MCF 10A (cell line): ENCODE measurements at regions not wholly inside any gene's neighbourhood (a gene's known extent, or its start where the extent isn't known, plus 50 kb on each side); places are given as distances from the start of the nearest gene placed in this dataset.

Experiments
- BruUV-seq: library from RNA; stranded (reverse); fragments of 400-500 nt; replicated peaks from 2 replicates; lab custom pipeline; 2021; lab: Mats Ljungman, UMichigan
- CTCF ChIA-PET: fragments of 300-600 bp; sonication (Branson Sonifier 250); formaldehyde crosslinking; extraction: SDS; loops from one replicate; lab custom pipeline; 2021; ENCODE audit warnings: antibody characterized with exemption, inconsistent platforms; lab: Yijun Ruan, JAX
- POLR2A ChIA-PET: fragments of 300-600, 350-650 bp; sonication (Branson Sonifier 250); formaldehyde crosslinking; extraction: SDS; loops from one replicate; lab custom pipeline; 2020; ENCODE audit warnings: antibody characterized with exemption, inconsistent platforms; lab: Yijun Ruan, JAX
- DNase-seq: peaks from one replicate; pipeline ENCODE4 v3.0.0-alpha.2; 2018; ENCODE audit not compliant: unreplicated experiment
- H3K27ac Mint-ChIP-seq: one replicate; pipeline ENCODE4 v1.8.0; 2022; ENCODE audit warnings: mild to moderate bottlenecking, low read depth, mixed read lengths; ENCODE audit not compliant: unreplicated experiment
- H3K27me3 Mint-ChIP-seq: one replicate; pipeline ENCODE4 v1.8.0; 2022; ENCODE audit warnings: mixed read lengths; ENCODE audit not compliant: insufficient read depth, unreplicated experiment
- H3K36me3 Mint-ChIP-seq: one replicate; pipeline ENCODE4 v1.8.0; 2022; ENCODE audit warnings: mild to moderate bottlenecking, moderate library complexity, mixed read lengths; ENCODE audit not compliant: insufficient read depth, unreplicated experiment
- H3K4me1 Mint-ChIP-seq: one replicate; pipeline ENCODE4 v1.8.0; 2022; ENCODE audit warnings: mixed read lengths; ENCODE audit not compliant: insufficient read depth, unreplicated experiment
- H3K4me3 Mint-ChIP-seq: one replicate; pipeline ENCODE4 v1.8.0; 2022; ENCODE audit warnings: mild to moderate bottlenecking, moderate library complexity, mixed read lengths; ENCODE audit not compliant: unreplicated experiment
- H3K9me3 Mint-ChIP-seq: one replicate; pipeline ENCODE4 v1.8.0; 2022; ENCODE audit warnings: mixed read lengths; ENCODE audit not compliant: unreplicated experiment
- intact Hi-C: fragments of 100-400 bp; cut with micrococcal nuclease; formaldehyde crosslinking; loops from 2 replicates; pipeline ENCODE4 v1.14.1; 2022
- TF ChIP-seq, protein P1 (sequence below): fragments of 200-600 bp; IDR thresholded peaks from one replicate; pipeline ENCODE4 v1.8.0; 2022; ENCODE audit warnings: antibody characterized with exemption, mild to moderate bottlenecking; ENCODE audit not compliant: unreplicated experiment

- intact Hi-C loops: no loop called here
- Mint-ChIP-seq H3K36me3 (no peaks in the 10 kb centered on the region), H3K4me3 (no peak overlapping the region), H3K4me1 (peaks cover 33% of the 10 kb centered on the region), H3K27ac (no peak overlapping the region), H3K27me3 (no peaks in the 10 kb centered on the region), H3K9me3 (no peaks in the 10 kb centered on the region)
- POLR2A ChIA-PET: interaction anchor here (0.5 to 1.6 kb wide), 2 partner anchors 11 to 1567 kb away, joined by 3 to 4 read pairs; no protein-coding TSS in a partner anchor
- no TSS peak for BruUV-seq
- DNase-seq: no peak
- TF ChIP-seq, protein P1, sequence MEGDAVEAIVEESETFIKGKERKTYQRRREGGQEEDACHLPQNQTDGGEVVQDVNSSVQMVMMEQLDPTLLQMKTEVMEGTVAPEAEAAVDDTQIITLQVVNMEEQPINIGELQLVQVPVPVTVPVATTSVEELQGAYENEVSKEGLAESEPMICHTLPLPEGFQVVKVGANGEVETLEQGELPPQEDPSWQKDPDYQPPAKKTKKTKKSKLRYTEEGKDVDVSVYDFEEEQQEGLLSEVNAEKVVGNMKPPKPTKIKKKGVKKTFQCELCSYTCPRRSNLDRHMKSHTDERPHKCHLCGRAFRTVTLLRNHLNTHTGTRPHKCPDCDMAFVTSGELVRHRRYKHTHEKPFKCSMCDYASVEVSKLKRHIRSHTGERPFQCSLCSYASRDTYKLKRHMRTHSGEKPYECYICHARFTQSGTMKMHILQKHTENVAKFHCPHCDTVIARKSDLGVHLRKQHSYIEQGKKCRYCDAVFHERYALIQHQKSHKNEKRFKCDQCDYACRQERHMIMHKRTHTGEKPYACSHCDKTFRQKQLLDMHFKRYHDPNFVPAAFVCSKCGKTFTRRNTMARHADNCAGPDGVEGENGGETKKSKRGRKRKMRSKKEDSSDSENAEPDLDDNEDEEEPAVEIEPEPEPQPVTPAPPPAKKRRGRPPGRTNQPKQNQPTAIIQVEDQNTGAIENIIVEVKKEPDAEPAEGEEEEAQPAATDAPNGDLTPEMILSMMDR: no peak
- CTCF ChIA-PET: no interaction called here
Measured at GRCh38 chr4:11546391-11547175, 117.9 kb upstream of the HS3ST1 start.

GRCh38 chr4:11545651-11546050 is 117.0 kb upstream of the HS3ST1 start:
- no peak overlapping the region for H3K4me3 Mint-ChIP-seq
- no peaks in the 10 kb centered on the region for H3K9me3 Mint-ChIP-seq
- intact Hi-C loops: no loop called here
- no peaks in the 10 kb centered on the region for H3K27me3 Mint-ChIP-seq
- no peak overlapping the region for H3K27ac Mint-ChIP-seq
- H3K36me3 Mint-ChIP-seq: no peaks in the 10 kb centered on the region
- POLR2A ChIA-PET: no interaction called here
- CTCF ChIA-PET: no interaction called here
- no TSS peak for BruUV-seq
- H3K4me1 Mint-ChIP-seq: peaks cover 33% of the 10 kb centered on the region
- DNase-seq: no peak
- TF ChIP-seq, protein P1: no peak

DNA sequence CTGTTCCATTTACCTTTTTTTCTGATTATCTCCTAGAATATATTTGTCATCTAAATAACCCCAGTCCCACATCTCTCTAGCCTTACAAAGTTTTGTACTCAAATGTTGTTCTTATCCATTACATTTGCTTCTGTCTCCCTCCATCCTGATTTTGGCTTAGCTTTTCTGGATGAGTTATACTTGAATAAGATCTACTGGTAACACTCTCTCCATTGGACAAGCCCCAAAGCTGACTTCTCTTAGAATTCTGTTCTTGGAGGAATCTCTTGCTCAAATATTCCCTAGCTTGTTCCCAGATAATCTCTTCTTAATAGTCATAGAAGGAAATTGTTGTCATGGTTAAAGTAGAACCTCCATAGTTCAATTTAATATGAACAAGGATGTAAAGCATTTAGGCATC is 115.5 kb upstream of the HS3ST1 start:
- Mint-ChIP-seq H3K27me3 (no peaks in the 10 kb centered on the region), H3K36me3 (no peaks in the 10 kb centered on the region), H3K4me1 (peaks cover 31% of the 10 kb centered on the region), H3K4me3 (no peak overlapping the region), H3K9me3 (no peaks in the 10 kb centered on the region), H3K27ac (peak overlapping the region; percentile 39)
- POLR2A ChIA-PET: interaction anchor here (0.6 kb wide), 1 partner anchor 1018 kb away, joined by 3 read pairs; no protein-coding TSS in a partner anchor
- TF ChIP-seq, protein P1: no peak
- CTCF ChIA-PET: no interaction called here
- BruUV-seq: no TSS peak
- intact Hi-C loops: no loop called here
- DNase-seq: no peak

GRCh38 chr4:11543706-11544105 is 115.0 kb upstream of the HS3ST1 start:
- Mint-ChIP-seq H3K4me1 (peaks cover 26% of the 10 kb centered on the region), H3K4me3 (no peak overlapping the region), H3K9me3 (no peaks in the 10 kb centered on the region), H3K36me3 (no peaks in the 10 kb centered on the region), H3K27ac (peak overlapping the region; percentile 39), H3K27me3 (no peaks in the 10 kb centered on the region)
- BruUV-seq: no TSS peak
- TF ChIP-seq, protein P1: no peak
- CTCF ChIA-PET: no interaction called here
- intact Hi-C loops: no loop called here
- DNase-seq: peak; percentile 28
- POLR2A ChIA-PET: no interaction called here
